Transverse colon (tissue), 4 donors: ENCODE measurements at regions not wholly inside any gene's neighbourhood (a gene's known extent, or its start where the extent isn't known, plus 50 kb on each side); places are given as distances from the start of the nearest gene placed in this dataset.
"Not testable (repeated sequence)": the region's sequence is repeated elsewhere in the genome, so short reads cannot be mapped to it uniquely, and the experiment has no call there.

Source experiments
- DNase-seq: peaks from one replicate; pipeline ENCODE4 v3.0.0-alpha.2; 2019
- H3K27ac ChIP-seq, 4 donors: fragments of 200-600 bp; sonication (generic); 2 replicates each; pipeline ENCODE4 v1.5.1; 2016 to 2018; ENCODE audit warnings: inconsistent platforms in 4 of 4
- H3K27me3 ChIP-seq: fragments of 200-600 bp; sonication (generic); 2 replicates; pipeline ENCODE4 v1.5.1; 2017; ENCODE audit warnings: inconsistent platforms
- H3K36me3 ChIP-seq, 4 donors: fragments of 200-600 bp; sonication (generic); 2 replicates each; pipeline ENCODE4 v1.5.1; 2017 to 2019; ENCODE audit warnings: inconsistent platforms in 4 of 4
- H3K4me1 ChIP-seq, 4 donors: fragments of 200-600 bp; sonication (generic); 2 replicates each; pipeline ENCODE4 v1.5.1; 2017 to 2020; ENCODE audit warnings: inconsistent platforms in 4 of 4
- H3K4me3 ChIP-seq, 4 donors: fragments of 200-600 bp; sonication (generic); 1 replicate in 1 of 4; 2 replicates in 3 of 4; pipeline versions ENCODE4 v1.5.1 to v1.6.1; 2017 to 2019; ENCODE audit warnings: inconsistent platforms in 4 of 4
- H3K9me3 ChIP-seq, 2 donors: fragments of 200-600 bp; sonication (generic); 2 replicates each; pipeline ENCODE4 v1.5.1; 2017 to 2019; ENCODE audit warnings: inconsistent platforms in 2 of 2
- CTCF ChIP-seq, 5 experiments: fragments of 200-600 bp in 3 of 5; fragments of 450-650 bp in 2 of 5; sonication (generic) in 3 of 5; IDR thresholded peaks; 1 replicate in 2 of 5; 2 replicates in 3 of 5; pipeline ENCODE4 v1.5.1; 2016 to 2017; ENCODE audit warnings: antibody characterized with exemption in 5 of 5, inconsistent platforms in 3 of 5, mild to moderate bottlenecking in 2 of 5, moderate library complexity in 1 of 5
- EP300 ChIP-seq: sonication (generic); formaldehyde crosslinking; IDR thresholded peaks from one replicate; pipeline ENCODE4 v1.6.1; 2017; ENCODE audit warnings: antibody characterized with exemption, low read depth
- POLR2A ChIP-seq: fragments of 450-650 bp; IDR thresholded peaks from one replicate; pipeline ENCODE4 v1.6.1; 2016; ENCODE audit warnings: antibody characterized with exemption, mild to moderate bottlenecking, moderate library complexity
- POLR2AphosphoS5 ChIP-seq, 3 donors: sonication (generic); formaldehyde crosslinking; IDR thresholded peaks; one replicate each; pipeline ENCODE4 v1.6.1; 2016; ENCODE audit warnings: antibody characterized with exemption in 3 of 3
- WGBS, 2 donors: methylation state at CpG; one replicate each; pipeline ENCODE4 v1.1.5; 2018; ENCODE audit warnings: low coverage in 1 of 2; 5-methylcytosine and 5-hydroxymethylcytosine counted together
- in situ Hi-C, 4 donors: fragments of 200-750 bp; cut with MboI; loops; one replicate each; pipeline versions ENCODE4 v1.15.0 to v1.15.1; 2017; ENCODE audit warnings: low sequenced_read_pairs in 3 of 4, low pct_ligation_motif_present in 1 of 4, low pct_unique_long_range_greater_than_20kb in 1 of 4
- intact Hi-C: fragments of 100-400 bp; cut with DNase I; formaldehyde crosslinking; loops from one replicate; pipeline ENCODE4 v1.15.1; 2023; ENCODE audit warnings: low total_unique reads

GRCh38 chr10:78096486-78096885, 62.8 kb downstream of the RPS24 start:
- H3K27ac ChIP-seq, H3K27me3 ChIP-seq, H3K36me3 ChIP-seq, H3K4me1 ChIP-seq, in situ Hi-C loops, DNase-seq, H3K4me3 ChIP-seq, H3K9me3 ChIP-seq, intact Hi-C loops: not testable (repeated sequence)
- 64% methylated on average over 8 of the region's 8 CpGs; no CpG with 5 or more reads in 1 of the 2 donors for WGBS, 2 donors

- H3K36me3 ChIP-seq, H3K4me1 ChIP-seq, H3K4me3 ChIP-seq, H3K27me3 ChIP-seq, in situ Hi-C loops, H3K9me3 ChIP-seq, DNase-seq, intact Hi-C loops, H3K27ac ChIP-seq: not testable (repeated sequence)
- 95 to 100% methylated on average over 1 to 2 of the region's 2 CpGs for WGBS, 2 donors
These were observed 68.9 kb downstream of the RPS24 start for GRCh38 chr10:78102593-78102992.

- 36% methylated on average over 2 of the region's 2 CpGs; no CpG with 5 or more reads in 1 of the 2 donors for WGBS, 2 donors
- TF ChIP-seq POLR2A = no peak
- TF ChIP-seq EP300 = no peak
- TF ChIP-seq CTCF (IDR thresholded peaks at IDR 0.05) = no peak
- TF ChIP-seq POLR2AphosphoS5 (IDR thresholded peaks at IDR 0.05) = no peak
- H3K27ac ChIP-seq = no peak overlapping the region
- in situ Hi-C loops (no loop called here), intact Hi-C loops (no loop called here)
- H3K9me3 ChIP-seq = no peaks in the 10 kb centered on the region
- no peak overlapping the region for H3K4me3 ChIP-seq
- H3K4me1 ChIP-seq = no peaks in the 10 kb centered on the region
- H3K36me3 ChIP-seq = no peaks in the 10 kb centered on the region
- no peaks in the 10 kb centered on the region for H3K27me3 ChIP-seq
- DNase-seq = no peak
These were observed 75.5 kb downstream of the RPS24 start for GRCh38 chr10:78109210-78109609.

GRCh38 chr10:78115135-78115853, 81.6 kb downstream of the RPS24 start:
- in situ Hi-C loops (no loop called here), intact Hi-C loops (no loop called here)
- no peaks in the 10 kb centered on the region for H3K4me1 ChIP-seq
- no peak for DNase-seq
- no peaks in the 10 kb centered on the region for H3K27me3 ChIP-seq
- no peaks in the 10 kb centered on the region for H3K9me3 ChIP-seq
- H3K36me3 ChIP-seq = no peaks in the 10 kb centered on the region
- no peak overlapping the region for H3K27ac ChIP-seq
- no peak overlapping the region for H3K4me3 ChIP-seq
- no peak for TF ChIP-seq POLR2A
- no peak for TF ChIP-seq POLR2AphosphoS5 (IDR thresholded peaks at IDR 0.05)
- no peak for TF ChIP-seq CTCF (IDR thresholded peaks at IDR 0.05)
- TF ChIP-seq EP300 = no peak
- WGBS, 2 donors = 50 to 56% methylated on average over 5 to 7 of the region's 7 CpGs

GRCh38 chr10:78116361-78116760, 82.7 kb downstream of the RPS24 start:
- no peaks in the 10 kb centered on the region for H3K4me1 ChIP-seq
- intact Hi-C loops (no loop called here), in situ Hi-C loops (no loop called here)
- TF ChIP-seq EP300 (no peak), POLR2AphosphoS5 (IDR thresholded peaks at IDR 0.05) (no peak), CTCF (IDR thresholded peaks at IDR 0.05) (no peak), POLR2A (no peak)
- no peak overlapping the region for H3K4me3 ChIP-seq
- 83 to 85% methylated on average over 2 to 4 of the region's 4 CpGs for WGBS, 2 donors
- no peak overlapping the region for H3K27ac ChIP-seq
- no peak for DNase-seq
- H3K27me3 ChIP-seq = no peaks in the 10 kb centered on the region
- H3K36me3 ChIP-seq = no peaks in the 10 kb centered on the region
- peaks cover 1% of the 10 kb centered on the region in 2 donors for H3K9me3 ChIP-seq
